HL-60 (cell line): ENCODE measurements at regions not wholly inside any gene's neighbourhood (a gene's known extent, or its start where the extent isn't known, plus 50 kb on each side); places are given as distances from the start of the nearest gene placed in this dataset.

Source experiments
- CTCF ChIP-seq: IDR thresholded peaks from one replicate; pipeline ENCODE4 v1.5.1; 2011; ENCODE audit warnings: low read length, control low read depth, inconsistent platforms; ENCODE audit not compliant: insufficient read depth
- POLR2AphosphoS5 ChIP-seq: IDR thresholded peaks from 2 replicates; pipeline ENCODE4 v1.6.1; 2012; ENCODE audit warnings: low read depth

GRCh38 chr13:74715718-74716117, 581.5 kb upstream of the KLF12 start:
- TF ChIP-seq CTCF: no peak
- no peak for TF ChIP-seq POLR2AphosphoS5
